B cell (primary cell): ENCODE measurements at regions not wholly inside any gene's neighbourhood (a gene's known extent, or its start where the extent isn't known, plus 50 kb on each side); places are given as distances from the start of the nearest gene placed in this dataset.

Experiments used
- ATAC-seq: fragments of 200-7000 bp; cut with Tn5 transposase; one replicate; pipeline ENCODE4 v1.10.0; 2021; ENCODE audit warnings: low read depth, mild to moderate bottlenecking, moderate number of reproducible peaks, moderate library complexity
- CTCF ChIA-PET: fragments of 350-600 bp; sonication (Branson Sonifier 250); formaldehyde crosslinking; loops from one replicate; lab custom pipeline; 2021; ENCODE audit warnings: antibody characterized with exemption, inconsistent platforms; lab: Charles Lee
- POLR2A ChIA-PET: fragments of 350-600 bp; sonication (Branson Sonifier 250); formaldehyde crosslinking; loops from one replicate; lab custom pipeline; 2021; ENCODE audit warnings: antibody characterized with exemption; lab: Charles Lee
- DNase-seq: peaks from one replicate; pipeline ENCODE4 v3.0.0; 2013
- H2AFZ ChIP-seq: 2 replicates; pipeline ENCODE4 v1.6.1; 2012; ENCODE audit warnings: mild to moderate bottlenecking, low read depth, low read length; ENCODE audit not compliant: insufficient read depth, poor library complexity, severe bottlenecking
- H3K27ac ChIP-seq, 2 donors: 1 replicate in 1 of 2; 2 replicates in 1 of 2; pipeline ENCODE4 v1.5.1; 2012 to 2013; ENCODE audit warnings: low read length in 2 of 2, mild to moderate bottlenecking in 2 of 2, moderate library complexity in 1 of 2
- H3K27me3 ChIP-seq, 4 experiments: fragments of 200-600 bp in 1 of 4; sonication (generic) in 1 of 4; replicated peaks in 1 of 4; 1 replicate in 2 of 4; 2 replicates in 2 of 4; pipeline versions ENCODE4 v1.6.1 to v1.7.0; 2013 to 2016; ENCODE audit warnings: low read length in 3 of 4, mild to moderate bottlenecking in 2 of 4, mixed read lengths in 1 of 4, moderate library complexity in 1 of 4; ENCODE audit not compliant: insufficient read depth in 4 of 4, control insufficient read depth in 3 of 4; ENCODE audit errors: control extremely low read depth in 1 of 4
- H3K36me3 ChIP-seq, 2 experiments: replicated peaks in 1 of 2; 1 replicate in 1 of 2; 2 replicates in 1 of 2; pipeline versions ENCODE4 v1.6.1 to v1.7.1; 2013; ENCODE audit warnings: low read length in 1 of 2; ENCODE audit not compliant: insufficient read depth in 2 of 2, control insufficient read depth in 1 of 2; ENCODE audit errors: control extremely low read depth in 1 of 2, extremely low read depth in 1 of 2
- H3K4me1 ChIP-seq, 2 donors: fragments of 200-600 bp in 1 of 2; sonication (generic) in 1 of 2; 1 replicate in 1 of 2; 2 replicates in 1 of 2; pipeline versions ENCODE4 v1.5.1 to v1.6.1; 2013 to 2017; ENCODE audit warnings: low read length in 2 of 2; ENCODE audit not compliant: control insufficient read depth in 2 of 2, insufficient read depth in 2 of 2
- H3K4me2 ChIP-seq: replicated peaks from 2 replicates; pipeline ENCODE3; 2012; ENCODE audit warnings: mild to moderate bottlenecking, low read depth, low read length; ENCODE audit not compliant: poor library complexity, severe bottlenecking
- H3K4me3 ChIP-seq, 5 experiments: fragments of 200-600 bp in 1 of 5; sonication (generic) in 1 of 5; 1 replicate in 3 of 5; 2 replicates in 2 of 5; pipeline versions ENCODE4 v1.5.1 to v1.7.0; 2011 to 2016; ENCODE audit warnings: low read length in 4 of 5, mild to moderate bottlenecking in 4 of 5, low read depth in 2 of 5, control low read depth in 1 of 5, moderate library complexity in 1 of 5; ENCODE audit not compliant: insufficient read depth in 1 of 5; ENCODE audit errors: control extremely low read depth in 1 of 5, extremely low read depth in 1 of 5
- H3K79me2 ChIP-seq: fragments of 200-600 bp; sonication (generic); one replicate; pipeline ENCODE4 v1.6.0; 2016; ENCODE audit warnings: low read length; ENCODE audit not compliant: control insufficient read depth, insufficient read depth
- H3K9ac ChIP-seq: fragments of 200-600 bp; sonication (generic); 2 replicates; pipeline ENCODE4 v1.6.1; 2017; ENCODE audit warnings: mild to moderate bottlenecking, low read length, moderate library complexity
- H3K9me3 ChIP-seq, 3 donors: one replicate each; pipeline versions ENCODE4 v1.6.1 to v1.7.1; 2013; ENCODE audit warnings: low read length in 2 of 3; ENCODE audit not compliant: control insufficient read depth in 2 of 3, insufficient read depth in 1 of 3; ENCODE audit errors: control extremely low read depth in 1 of 3
- H4K20me1 ChIP-seq: 2 replicates; pipeline ENCODE4 v1.6.0; 2012; ENCODE audit warnings: mild to moderate bottlenecking, low read length; ENCODE audit not compliant: insufficient read depth, control insufficient read depth, poor library complexity, severe bottlenecking
- H3K27ac Mint-ChIP-seq: one replicate; pipeline ENCODE4 v1.8.0; 2021; ENCODE audit warnings: mixed read lengths
- H3K27me3 Mint-ChIP-seq: one replicate; pipeline ENCODE4 v1.8.0; 2021; ENCODE audit warnings: mixed read lengths
- H3K4me1 Mint-ChIP-seq: one replicate; pipeline ENCODE4 v1.8.0; 2021; ENCODE audit warnings: mixed read lengths
- H3K4me3 Mint-ChIP-seq: one replicate; pipeline ENCODE4 v1.8.0; 2021; ENCODE audit warnings: mixed read lengths
- H3K9me3 Mint-ChIP-seq: one replicate; pipeline ENCODE4 v1.8.0; 2022; ENCODE audit warnings: mixed read lengths; ENCODE audit not compliant: insufficient read depth
- EZH2 ChIP-seq: IDR thresholded peaks from 2 replicates; pipeline ENCODE4 v1.6.1; 2012; ENCODE audit warnings: borderline replicate concordance, low read depth, mild to moderate bottlenecking, moderate library complexity, low read length; ENCODE audit not compliant: insufficient read depth, poor library complexity, severe bottlenecking
- WGBS: methylation state at CpG from one replicate; pipeline ENCODE4 v1.1.5; 2013; ENCODE audit warnings: missing lambda C conversion rate; ENCODE audit not compliant: insufficient coverage; 5-methylcytosine and 5-hydroxymethylcytosine counted together
- intact Hi-C: fragments of 100-400 bp; cut with micrococcal nuclease; formaldehyde crosslinking; loops from one replicate; pipeline ENCODE4 v1.10.0; 2022
- TF ChIP-seq, protein P1 (sequence below): fragments of 200-600 bp; IDR thresholded peaks from one replicate; pipeline ENCODE4 v1.8.0; 2022; ENCODE audit warnings: antibody characterized with exemption, mild to moderate bottlenecking

DNA sequence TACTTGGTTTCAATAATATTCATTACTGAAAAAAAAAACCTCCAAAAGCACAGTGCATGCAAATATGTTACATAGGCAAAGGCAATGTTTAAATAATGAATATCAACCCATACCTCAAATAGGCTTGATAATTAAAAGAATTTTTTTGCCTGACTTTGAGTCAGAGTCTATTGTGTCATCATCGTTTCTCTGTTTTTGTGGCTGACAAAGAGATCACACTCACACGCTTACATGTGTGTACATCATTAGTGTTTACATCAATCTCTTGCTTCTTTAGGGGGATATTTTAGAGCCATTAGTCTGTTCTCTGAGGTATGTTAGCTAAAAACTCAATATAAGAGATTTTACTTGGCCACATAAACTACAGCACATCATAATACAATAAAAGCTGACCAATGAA, 150.3 kb upstream of the MMADHC start:
- Histone ChIP-seq H3K27me3 (no peaks in the 10 kb centered on the region), H3K9ac (no peak overlapping the region), H3K4me2 (no peak overlapping the region), H3K9me3 (no peaks in the 10 kb centered on the region), H3K4me1 (no peaks in the 10 kb centered on the region), H4K20me1 (no peaks in the 10 kb centered on the region), H3K4me3 (no peak overlapping the region), H3K36me3 (no peaks in the 10 kb centered on the region), H2AFZ (no peak overlapping the region), H3K79me2 (no peaks in the 10 kb centered on the region), H3K27ac (no peak overlapping the region)
- no CpG with 5 or more reads among the region's 2 CpGs for WGBS
- no peak for DNase-seq
- no peaks in the 10 kb centered on the region for H3K27me3 Mint-ChIP-seq
- no peak for TF ChIP-seq EZH2
- TF ChIP-seq, protein P1, sequence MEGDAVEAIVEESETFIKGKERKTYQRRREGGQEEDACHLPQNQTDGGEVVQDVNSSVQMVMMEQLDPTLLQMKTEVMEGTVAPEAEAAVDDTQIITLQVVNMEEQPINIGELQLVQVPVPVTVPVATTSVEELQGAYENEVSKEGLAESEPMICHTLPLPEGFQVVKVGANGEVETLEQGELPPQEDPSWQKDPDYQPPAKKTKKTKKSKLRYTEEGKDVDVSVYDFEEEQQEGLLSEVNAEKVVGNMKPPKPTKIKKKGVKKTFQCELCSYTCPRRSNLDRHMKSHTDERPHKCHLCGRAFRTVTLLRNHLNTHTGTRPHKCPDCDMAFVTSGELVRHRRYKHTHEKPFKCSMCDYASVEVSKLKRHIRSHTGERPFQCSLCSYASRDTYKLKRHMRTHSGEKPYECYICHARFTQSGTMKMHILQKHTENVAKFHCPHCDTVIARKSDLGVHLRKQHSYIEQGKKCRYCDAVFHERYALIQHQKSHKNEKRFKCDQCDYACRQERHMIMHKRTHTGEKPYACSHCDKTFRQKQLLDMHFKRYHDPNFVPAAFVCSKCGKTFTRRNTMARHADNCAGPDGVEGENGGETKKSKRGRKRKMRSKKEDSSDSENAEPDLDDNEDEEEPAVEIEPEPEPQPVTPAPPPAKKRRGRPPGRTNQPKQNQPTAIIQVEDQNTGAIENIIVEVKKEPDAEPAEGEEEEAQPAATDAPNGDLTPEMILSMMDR: no peak
- intact Hi-C loops: no loop called here
- H3K27ac Mint-ChIP-seq: no peak overlapping the region
- no peaks in the 10 kb centered on the region for H3K9me3 Mint-ChIP-seq
- no peak overlapping the region for H3K4me3 Mint-ChIP-seq
- CTCF ChIA-PET: no interaction called here
- ATAC-seq: no peak
- POLR2A ChIA-PET: no interaction called here
- H3K4me1 Mint-ChIP-seq: no peaks in the 10 kb centered on the region

DNA sequence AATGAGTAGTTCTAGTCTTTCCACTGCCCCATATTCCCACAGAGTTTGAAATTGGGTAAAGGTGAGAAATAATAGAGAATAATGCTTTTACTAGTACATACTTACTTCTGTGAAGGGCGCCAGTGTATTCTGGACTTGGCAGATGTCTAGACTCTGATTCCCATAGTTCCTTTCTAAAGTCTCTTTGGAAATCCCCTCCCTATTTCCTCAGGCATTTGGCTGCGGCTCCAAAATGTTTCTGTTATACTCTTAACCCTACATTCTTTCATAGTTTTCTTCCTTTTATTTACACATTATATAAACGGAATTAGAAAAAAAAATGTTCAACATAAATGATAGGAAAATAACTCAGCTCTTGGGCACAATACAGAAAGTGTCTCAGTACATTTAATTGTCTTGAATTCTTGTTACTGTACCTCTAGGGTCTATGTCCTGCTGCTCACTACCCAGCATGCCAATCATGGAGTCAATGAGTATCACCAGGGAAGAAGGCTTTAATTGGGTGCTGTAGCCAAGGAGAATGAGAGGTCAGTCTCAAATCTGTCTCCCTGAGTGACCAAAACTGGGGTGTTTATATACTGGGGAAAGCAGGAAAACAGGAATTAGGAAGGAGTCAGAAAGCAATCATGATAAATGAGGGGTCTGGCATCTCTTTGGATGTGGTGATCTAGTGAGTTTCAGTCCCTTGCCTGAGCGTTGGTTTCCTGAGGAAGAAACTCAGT, 147.8 kb upstream of the MMADHC start:
- H3K27ac ChIP-seq: no peak overlapping the region
- intact Hi-C loops: no loop called here
- no peaks in the 10 kb centered on the region for H3K27me3 ChIP-seq
- ATAC-seq (no peak), DNase-seq (no peak)
- no peak overlapping the region for H3K4me3 Mint-ChIP-seq
- POLR2A ChIA-PET: no interaction called here
- H4K20me1 ChIP-seq: no peaks in the 10 kb centered on the region
- H3K9me3 ChIP-seq: no peaks in the 10 kb centered on the region
- no peak overlapping the region for H3K27ac Mint-ChIP-seq
- no peak overlapping the region for H3K4me3 ChIP-seq
- no peaks in the 10 kb centered on the region for H3K27me3 Mint-ChIP-seq
- no peak overlapping the region for H2AFZ ChIP-seq
- no peak overlapping the region for H3K9ac ChIP-seq
- TF ChIP-seq, protein P1: no peak
- no peak for TF ChIP-seq EZH2
- no peaks in the 10 kb centered on the region for H3K4me1 ChIP-seq
- CTCF ChIA-PET: no interaction called here
- H3K4me2 ChIP-seq: no peak overlapping the region
- no peaks in the 10 kb centered on the region for H3K4me1 Mint-ChIP-seq
- WGBS: no CpG with 5 or more reads among the region's 4 CpGs
- no peaks in the 10 kb centered on the region for H3K79me2 ChIP-seq
- no peaks in the 10 kb centered on the region for H3K36me3 ChIP-seq
- no peaks in the 10 kb centered on the region for H3K9me3 Mint-ChIP-seq
